ENCODE measurements at regions not wholly inside any gene's neighbourhood (a gene's known extent, or its start where the extent isn't known, plus 50 kb on each side); places are given as distances from the start of the nearest gene placed in this dataset.

DNA sequence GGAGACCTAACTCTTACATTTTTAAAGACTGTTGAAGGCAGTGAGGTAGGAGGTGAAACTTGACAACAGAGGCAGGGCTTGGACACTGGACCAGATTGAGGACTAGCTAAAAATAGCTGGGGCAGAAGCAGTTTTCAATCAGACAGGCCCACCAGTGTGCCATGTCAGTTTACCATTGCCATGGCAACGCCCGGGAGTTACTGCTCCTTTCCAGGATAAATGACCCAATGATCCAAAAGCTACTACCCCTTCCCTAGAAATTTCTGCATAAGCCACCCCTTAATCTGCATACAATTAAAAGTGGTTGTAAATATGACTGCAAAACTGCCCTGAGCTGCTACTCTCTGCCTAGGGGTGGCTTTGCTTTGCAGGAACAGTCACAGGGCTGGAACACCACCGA, 53.2 kb upstream of the PKP2 start:
- Histone ChIP-seq H3K27ac (ENCODE audit: low read length) (no peak overlapping the region), H3K36me3 (ENCODE audit: control insufficient read depth in 2 of 2, extremely low read depth in 1 of 2, insufficient read depth in 1 of 2, low read length in 1 of 2) (no peaks in the 10 kb centered on the region), H3K4me3 (ENCODE audit: control insufficient read depth in 1 of 2, extremely low read depth in 1 of 2, low read length in 1 of 2) (no peak overlapping the region), H3K27me3 (replicated peaks in 1 of 2; ENCODE audit: control insufficient read depth in 2 of 2, extremely low read depth in 1 of 2, insufficient read depth in 2 of 2, low read length in 1 of 2) (no peaks in the 10 kb centered on the region), H3K9me3 (no peaks in the 10 kb centered on the region), H3K4me1 (ENCODE audit: control insufficient read depth in 1 of 2, extremely low read depth in 1 of 2, insufficient read depth in 2 of 2, low read length in 2 of 2) (no peaks in the 10 kb centered on the region)
- Mint-ChIP-seq H3K27ac (no peak overlapping the region), H3K36me3 (no peaks in the 10 kb centered on the region), H3K4me1 (no peaks in the 10 kb centered on the region), H3K4me3 (no peak overlapping the region), H3K27me3 (no peaks in the 10 kb centered on the region), H3K9me3 (peaks cover 0 to 2% (median 0%) of the 10 kb centered on the region in 3 donors)
- ATAC-seq (replicated peaks in 1 of 4) (no peak), DNase-seq (no peak)
- CTCF ChIA-PET: interaction anchor here in 1 of 2 donors (0.5 to 0.6 kb wide), 2 partner anchors 49 to 1072 kb away, joined by 3 read pairs; no protein-coding TSS in a partner anchor
- POLR2A ChIA-PET: interaction anchor here in 1 of 2 donors (0.7 kb wide), 1 partner anchor 16 kb away, joined by 5 read pairs; no protein-coding TSS in a partner anchor
- 86% methylated on average over 1 of the region's 3 CpGs for WGBS (ENCODE audit: insufficient coverage)

DNA sequence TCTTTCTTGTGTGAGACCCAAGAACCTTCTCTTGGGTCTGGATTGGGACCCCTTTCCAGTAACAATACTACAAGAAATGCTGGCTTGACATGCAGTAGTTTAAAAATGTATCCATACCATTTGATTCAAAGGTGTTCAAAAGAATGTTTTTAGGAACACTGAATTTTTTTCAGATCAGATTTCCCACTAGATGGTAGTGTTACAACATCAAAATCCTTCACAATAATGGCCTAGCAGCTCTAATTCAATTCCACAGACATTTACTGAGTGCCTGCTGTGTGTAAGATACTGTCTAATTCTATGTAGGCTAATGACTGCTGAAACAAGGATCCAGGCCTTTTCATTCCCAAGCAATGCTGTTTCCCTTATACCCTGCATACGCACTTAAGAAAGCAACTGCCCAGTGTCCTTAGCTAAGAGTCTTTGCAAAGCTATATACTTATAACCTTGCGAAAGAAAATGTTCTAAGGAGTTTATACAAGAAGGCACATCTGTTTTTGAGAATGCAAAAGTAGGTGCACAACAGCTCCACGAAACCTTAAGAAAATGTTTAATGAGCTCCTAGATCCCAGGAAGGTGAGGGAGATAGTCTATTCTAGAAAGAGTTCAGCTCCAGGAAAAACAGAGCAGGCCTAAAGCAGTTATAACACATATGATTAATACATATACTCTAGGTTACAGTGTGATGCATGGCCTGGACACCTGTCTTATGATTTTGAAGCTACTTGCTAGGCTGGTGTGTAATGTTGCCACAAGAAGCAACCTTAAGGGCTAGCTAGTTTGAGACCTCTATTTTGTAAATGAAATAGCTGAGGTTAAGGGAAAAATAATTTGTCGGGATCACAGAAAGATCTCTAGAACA, 50.9 kb upstream of the PKP2 start:
- DNase-seq: no peak
- Histone ChIP-seq H3K4me1 (ENCODE audit: control insufficient read depth in 1 of 2, extremely low read depth in 1 of 2, insufficient read depth in 2 of 2, low read length in 2 of 2) (no peaks in the 10 kb centered on the region), H3K27ac (ENCODE audit: low read length) (no peak overlapping the region), H3K27me3 (replicated peaks in 1 of 2; ENCODE audit: control insufficient read depth in 2 of 2, extremely low read depth in 1 of 2, insufficient read depth in 2 of 2, low read length in 1 of 2) (no peaks in the 10 kb centered on the region), H3K36me3 (ENCODE audit: control insufficient read depth in 2 of 2, extremely low read depth in 1 of 2, insufficient read depth in 1 of 2, low read length in 1 of 2) (no peaks in the 10 kb centered on the region), H3K4me3 (ENCODE audit: control insufficient read depth in 1 of 2, extremely low read depth in 1 of 2, low read length in 1 of 2) (no peak overlapping the region), H3K9me3 (no peaks in the 10 kb centered on the region)
- WGBS (ENCODE audit: insufficient coverage): no CpG with 5 or more reads among the region's 4 CpGs
- no peaks in the 10 kb centered on the region for H3K27me3 Mint-ChIP-seq
- no peaks in the 10 kb centered on the region for H3K4me1 Mint-ChIP-seq
- no peaks in the 10 kb centered on the region for H3K36me3 Mint-ChIP-seq
- H3K27ac Mint-ChIP-seq: no peak overlapping the region
- peaks cover 0 to 3% (median 0%) of the 10 kb centered on the region in 3 donors for H3K9me3 Mint-ChIP-seq
- no peak overlapping the region for H3K4me3 Mint-ChIP-seq
- CTCF ChIA-PET: no interaction called here
- no peak for ATAC-seq (replicated peaks in 1 of 4)
- POLR2A ChIA-PET: no interaction called here

DNA sequence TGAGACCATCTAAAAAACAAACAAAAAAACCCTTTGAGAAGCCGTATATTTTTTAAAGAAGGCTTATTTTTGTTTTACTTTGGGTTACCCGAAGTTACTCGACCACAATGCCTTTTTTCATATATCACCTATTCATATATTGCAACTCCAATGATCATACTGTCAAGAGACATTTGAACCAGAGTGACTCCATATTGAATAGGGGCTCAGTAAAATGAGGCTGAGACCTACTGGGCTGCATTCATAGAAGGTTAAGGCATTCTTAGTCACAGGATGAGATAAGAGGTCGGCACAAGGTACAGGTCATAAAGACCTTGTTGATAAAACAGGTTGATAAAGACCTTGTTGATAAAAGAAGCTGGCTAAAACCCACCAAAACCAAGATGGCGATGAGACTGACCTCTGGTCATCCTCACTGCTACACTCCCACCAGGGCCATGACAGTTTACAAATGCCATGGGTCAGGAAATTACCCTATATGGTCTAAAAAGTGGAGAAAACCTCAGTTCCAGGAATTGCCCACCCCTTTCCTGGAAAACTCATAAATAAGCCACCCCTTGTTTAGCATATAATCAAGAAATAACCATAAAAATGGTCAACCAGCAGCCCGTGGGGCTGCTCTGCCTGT, 50.0 kb upstream of the PKP2 start:
- Histone ChIP-seq H3K27me3 (replicated peaks in 1 of 2; ENCODE audit: control insufficient read depth in 2 of 2, extremely low read depth in 1 of 2, insufficient read depth in 2 of 2, low read length in 1 of 2) (no peaks in the 10 kb centered on the region), H3K27ac (ENCODE audit: low read length) (no peak overlapping the region), H3K36me3 (ENCODE audit: control insufficient read depth in 2 of 2, extremely low read depth in 1 of 2, insufficient read depth in 1 of 2, low read length in 1 of 2) (no peaks in the 10 kb centered on the region), H3K9me3 (no peaks in the 10 kb centered on the region), H3K4me1 (ENCODE audit: control insufficient read depth in 1 of 2, extremely low read depth in 1 of 2, insufficient read depth in 2 of 2, low read length in 2 of 2) (no peaks in the 10 kb centered on the region), H3K4me3 (ENCODE audit: control insufficient read depth in 1 of 2, extremely low read depth in 1 of 2, low read length in 1 of 2) (no peak overlapping the region)
- H3K36me3 Mint-ChIP-seq: no peaks in the 10 kb centered on the region
- H3K4me3 Mint-ChIP-seq: no peak overlapping the region
- ChIA-PET CTCF (no interaction called here), POLR2A (no interaction called here)
- DNase-seq (no peak), ATAC-seq (replicated peaks in 1 of 4) (no peak)
- H3K4me1 Mint-ChIP-seq: no peaks in the 10 kb centered on the region
- WGBS (ENCODE audit: insufficient coverage): 57% methylated on average over 1 of the region's 6 CpGs
- no peak overlapping the region for H3K27ac Mint-ChIP-seq
- H3K9me3 Mint-ChIP-seq: peaks cover 0 to 3% (median 0%) of the 10 kb centered on the region in 3 donors
- H3K27me3 Mint-ChIP-seq: no peaks in the 10 kb centered on the region

All from T-cell (primary cell).